Mesenchymal stem cell (in vitro differentiated cells and primary cell): ENCODE measurements at regions not wholly inside any gene's neighbourhood (a gene's known extent, or its start where the extent isn't known, plus 50 kb on each side); places are given as distances from the start of the nearest gene placed in this dataset.
A peak's percentile ranks its signal among the peaks of the same experiment; 100 is the strongest.

Source experiments
- DNase-seq: peaks from one replicate; pipeline ENCODE4 v3.0.0-alpha.2; 2013
- H2AFZ ChIP-seq: one replicate; pipeline ENCODE4 v1.6.1; 2013; ENCODE audit warnings: low read depth, mild to moderate bottlenecking, control low read depth, inconsistent platforms, low read length, moderate library complexity
- H2AK5ac ChIP-seq: 2 replicates; pipeline ENCODE4 v1.6.1; 2013; ENCODE audit warnings: low read length, moderate library complexity, mild to moderate bottlenecking, inconsistent platforms; ENCODE audit not compliant: severe bottlenecking
- H2BK120ac ChIP-seq: one replicate; pipeline ENCODE4 v1.6.1; 2013; ENCODE audit warnings: low read depth, mild to moderate bottlenecking, inconsistent platforms, low read length, moderate library complexity
- H2BK12ac ChIP-seq, 2 experiments: one replicate each; pipeline ENCODE4 v1.6.1; 2013; ENCODE audit warnings: inconsistent platforms in 2 of 2, low read length in 2 of 2, mild to moderate bottlenecking in 2 of 2, moderate library complexity in 2 of 2, control low read depth in 1 of 2
- H2BK15ac ChIP-seq: one replicate; pipeline ENCODE4 v1.6.1; 2013; ENCODE audit warnings: mild to moderate bottlenecking, low read depth, inconsistent platforms; ENCODE audit not compliant: poor library complexity, severe bottlenecking
- H2BK5ac ChIP-seq: 2 replicates; pipeline ENCODE4 v1.6.1; 2013; ENCODE audit warnings: low read depth, mild to moderate bottlenecking, low read length, control low read depth, inconsistent platforms; ENCODE audit not compliant: poor library complexity, severe bottlenecking
- H3K14ac ChIP-seq, 2 experiments: one replicate each; pipeline ENCODE4 v1.6.1; 2013; ENCODE audit warnings: inconsistent platforms in 2 of 2, low read length in 2 of 2, control low read depth in 1 of 2, mild to moderate bottlenecking in 1 of 2, moderate library complexity in 1 of 2
- H3K18ac ChIP-seq, 2 experiments: one replicate each; pipeline ENCODE4 v1.6.1; 2013; ENCODE audit warnings: inconsistent platforms in 2 of 2, low read length in 2 of 2, control low read depth in 1 of 2, low read depth in 1 of 2, mild to moderate bottlenecking in 1 of 2
- H3K23ac ChIP-seq, 2 experiments: one replicate each; pipeline ENCODE4 v1.6.1; 2013; ENCODE audit warnings: inconsistent platforms in 2 of 2, low read length in 2 of 2, mild to moderate bottlenecking in 2 of 2, moderate library complexity in 2 of 2, control low read depth in 1 of 2
- H3K27ac ChIP-seq: 2 replicates; pipeline ENCODE4 v1.5.1; 2013; ENCODE audit warnings: mild to moderate bottlenecking, moderate library complexity, low read length, control low read depth, inconsistent platforms; ENCODE audit not compliant: poor library complexity, severe bottlenecking
- H3K27me3 ChIP-seq, 2 experiments: 2 replicates each; pipeline versions ENCODE4 v1.6.1 to v1.7.0; 2013; ENCODE audit warnings: low read length in 2 of 2, mild to moderate bottlenecking in 2 of 2, moderate library complexity in 2 of 2, control low read depth in 1 of 2, inconsistent platforms in 1 of 2; ENCODE audit not compliant: control insufficient read depth in 1 of 2, insufficient read depth in 1 of 2
- H3K36me3 ChIP-seq, 2 experiments: 2 replicates each; pipeline versions ENCODE4 v1.6.1 to v1.7.0; 2013; ENCODE audit warnings: low read length in 2 of 2, control low read depth in 1 of 2, inconsistent platforms in 1 of 2, low read depth in 1 of 2, mild to moderate bottlenecking in 1 of 2; ENCODE audit not compliant: insufficient read depth in 2 of 2, control insufficient read depth in 1 of 2
- H3K4ac ChIP-seq, 2 experiments: one replicate each; pipeline ENCODE4 v1.6.1; 2013; ENCODE audit warnings: inconsistent platforms in 2 of 2, low read length in 2 of 2, mild to moderate bottlenecking in 2 of 2, moderate library complexity in 2 of 2, control low read depth in 1 of 2, low read depth in 1 of 2
- H3K4me1 ChIP-seq: 2 replicates; pipeline ENCODE4 v1.6.1; 2013; ENCODE audit warnings: low read depth, low read length, control low read depth; ENCODE audit not compliant: control insufficient read depth, insufficient read depth
- H3K4me2 ChIP-seq: 2 replicates; pipeline ENCODE4 v1.6.1; 2013; ENCODE audit warnings: low read length, mild to moderate bottlenecking, inconsistent platforms; ENCODE audit not compliant: poor library complexity, severe bottlenecking
- H3K4me3 ChIP-seq, 2 experiments: 2 replicates each; pipeline versions ENCODE4 v1.5.1 to v1.7.0; 2013; ENCODE audit warnings: low read length in 2 of 2, mild to moderate bottlenecking in 2 of 2, control low read depth in 1 of 2, low read depth in 1 of 2; ENCODE audit not compliant: insufficient read depth in 1 of 2
- H3K79me1 ChIP-seq: replicated peaks from 2 replicates; pipeline ENCODE4 v1.6.1; 2013; ENCODE audit warnings: mild to moderate bottlenecking, control low read depth, low read length, inconsistent platforms; ENCODE audit not compliant: poor library complexity, severe bottlenecking
- H3K9ac ChIP-seq: 2 replicates; pipeline ENCODE4 v1.7.0; 2013; ENCODE audit warnings: mild to moderate bottlenecking, low read length, moderate library complexity
- H3K9me3 ChIP-seq: 2 replicates; pipeline ENCODE4 v1.7.0; 2013; ENCODE audit warnings: mild to moderate bottlenecking, low read length; ENCODE audit not compliant: control insufficient read depth
- H4K8ac ChIP-seq: one replicate; pipeline ENCODE4 v1.6.1; 2013; ENCODE audit warnings: inconsistent platforms, mild to moderate bottlenecking, low read length, moderate library complexity
- H4K91ac ChIP-seq: one replicate; pipeline ENCODE4 v1.6.1; 2013; ENCODE audit warnings: mild to moderate bottlenecking, low read length, inconsistent platforms
- WGBS: methylation state at CpG from one replicate; pipeline ENCODE4 v1.1.7; 2013; ENCODE audit warnings: mixed read lengths; 5-methylcytosine and 5-hydroxymethylcytosine counted together

DNA sequence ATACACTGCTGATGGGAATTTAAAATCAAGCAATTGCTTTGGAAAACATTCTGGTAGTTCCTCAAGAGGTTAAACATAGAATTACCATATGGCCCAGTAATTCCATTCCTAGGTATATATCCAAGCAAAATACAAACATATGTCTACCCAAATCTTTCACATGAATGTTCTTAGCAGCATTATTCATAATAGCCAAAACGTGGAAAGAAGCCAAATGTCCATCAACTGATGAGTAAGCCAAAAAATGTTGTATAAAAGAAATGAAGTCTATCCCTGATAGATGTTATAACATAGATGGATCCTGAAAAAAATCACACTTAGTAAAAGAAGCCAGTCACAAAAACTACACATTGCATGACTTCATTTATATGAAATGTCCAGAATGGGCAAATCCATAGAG, 893.0 kb downstream of the SORCS3 start:
- Histone ChIP-seq H2AK5ac (no peak overlapping the region), H3K9me3 (peaks cover 5% of the 10 kb centered on the region), H3K27me3 (no peaks in the 10 kb centered on the region), H3K4me3 (no peak overlapping the region), H4K8ac (no peak overlapping the region), H2AFZ (no peak overlapping the region), H2BK12ac (no peak overlapping the region), H2BK120ac (no peak overlapping the region), H3K23ac (no peak overlapping the region), H3K79me1 (no peaks in the 10 kb centered on the region), H3K4ac (no peak overlapping the region), H3K27ac (no peak overlapping the region), H4K91ac (no peak overlapping the region), H3K4me1 (no peaks in the 10 kb centered on the region), H3K18ac (no peak overlapping the region), H3K36me3 (no peaks in the 10 kb centered on the region), H3K14ac (no peak overlapping the region), H3K9ac (no peak overlapping the region), H2BK5ac (no peak overlapping the region), H2BK15ac (no peak overlapping the region), H3K4me2 (no peak overlapping the region)
- no peak for DNase-seq
- no CpG with 5 or more reads among the region's 1 CpG for WGBS

DNA sequence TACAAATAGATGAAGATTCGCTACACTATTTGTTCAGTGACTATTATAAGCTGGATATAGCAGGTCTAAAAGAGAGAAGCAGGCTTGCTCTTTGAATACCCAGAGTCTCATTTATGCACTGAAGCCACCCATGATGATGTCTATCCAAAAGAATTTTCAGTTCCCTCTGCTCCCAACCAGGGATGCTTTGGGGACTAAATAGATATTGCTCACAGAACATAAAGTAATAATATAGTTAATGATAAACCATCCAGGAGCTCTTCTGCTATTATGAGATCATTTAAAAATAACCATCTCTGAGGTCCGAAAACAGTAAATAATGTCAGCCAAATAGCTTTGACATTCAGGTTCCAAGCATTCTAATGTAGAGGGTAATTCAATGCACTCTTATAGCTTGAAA, 875.4 kb downstream of the SORCS3 start:
- Histone ChIP-seq H3K27me3 (no peaks in the 10 kb centered on the region), H3K4ac (no peak overlapping the region), H2AFZ (no peak overlapping the region), H3K79me1 (no peaks in the 10 kb centered on the region), H2BK5ac (no peak overlapping the region), H2BK120ac (no peak overlapping the region), H4K91ac (no peak overlapping the region), H3K4me2 (no peak overlapping the region), H3K4me1 (no peaks in the 10 kb centered on the region), H2BK12ac (no peak overlapping the region), H3K9me3 (no peaks in the 10 kb centered on the region), H3K23ac (no peak overlapping the region), H2BK15ac (no peak overlapping the region), H3K18ac (no peak overlapping the region), H3K14ac (no peak overlapping the region), H3K9ac (no peak overlapping the region), H3K4me3 (no peak overlapping the region), H3K36me3 (no peaks in the 10 kb centered on the region), H4K8ac (no peak overlapping the region), H2AK5ac (no peak overlapping the region), H3K27ac (no peak overlapping the region)
- WGBS = 83% methylated on average over 1 of the region's 2 CpGs
- DNase-seq = no peak

DNA sequence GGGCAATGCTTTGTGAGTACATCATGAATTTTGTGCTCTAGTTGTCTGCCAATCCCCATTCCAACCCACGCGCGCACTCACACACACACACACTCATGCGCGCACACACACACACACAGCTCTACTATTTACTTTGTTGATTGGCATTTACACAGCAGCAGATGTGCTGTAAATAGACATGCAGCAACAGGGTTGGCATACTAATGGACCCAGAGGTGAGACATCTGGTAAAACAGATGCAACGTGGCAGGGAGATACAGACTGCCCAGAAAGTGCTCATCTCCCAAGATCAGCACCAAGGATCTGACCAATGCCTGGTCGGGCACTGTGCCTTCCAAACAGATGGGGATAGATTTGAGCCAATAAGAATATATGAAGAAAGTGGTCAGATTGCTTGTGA, 873.0 kb downstream of the SORCS3 start:
- no peak overlapping the region for H2BK5ac ChIP-seq
- H3K4me1 ChIP-seq = no peaks in the 10 kb centered on the region
- H2BK15ac ChIP-seq = no peak overlapping the region
- DNase-seq = no peak
- H3K9me3 ChIP-seq = no peaks in the 10 kb centered on the region
- H2BK12ac ChIP-seq = no peak overlapping the region
- H3K14ac ChIP-seq = no peak overlapping the region
- no peaks in the 10 kb centered on the region for H3K27me3 ChIP-seq
- no peak overlapping the region for H3K18ac ChIP-seq
- H3K9ac ChIP-seq = no peak overlapping the region
- peak overlapping the region; percentile 9 for H3K4me2 ChIP-seq
- no peak overlapping the region for H3K4me3 ChIP-seq
- H2AFZ ChIP-seq = no peak overlapping the region
- H3K4ac ChIP-seq = no peak overlapping the region
- H3K79me1 ChIP-seq = no peaks in the 10 kb centered on the region
- no peak overlapping the region for H3K23ac ChIP-seq
- H3K27ac ChIP-seq = no peak overlapping the region
- H4K91ac ChIP-seq = no peak overlapping the region
- no peak overlapping the region for H2BK120ac ChIP-seq
- no peak overlapping the region for H4K8ac ChIP-seq
- 84% methylated on average over 7 of the region's 7 CpGs for WGBS
- H2AK5ac ChIP-seq = no peak overlapping the region
- H3K36me3 ChIP-seq = no peaks in the 10 kb centered on the region

DNA sequence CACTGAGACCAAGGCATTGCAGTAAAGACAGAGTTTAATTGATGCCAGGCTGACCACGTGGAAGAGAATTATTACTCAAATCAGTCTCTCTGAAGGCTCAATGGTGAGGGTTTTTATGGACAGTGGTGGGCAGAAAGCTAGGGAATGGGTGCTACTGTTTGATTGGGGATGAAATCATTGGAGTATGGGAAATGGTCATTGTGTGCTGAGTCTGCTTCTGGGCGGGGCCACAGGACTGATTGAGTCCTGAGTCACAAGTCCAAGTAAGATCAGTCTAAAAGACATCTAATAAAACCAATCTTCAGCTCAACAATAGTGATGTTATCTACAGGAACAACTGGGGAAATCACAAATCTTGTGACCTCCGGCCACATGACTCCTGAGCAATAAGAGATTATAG, 868.4 kb downstream of the SORCS3 start:
- H2BK5ac ChIP-seq = no peak overlapping the region

More for the DNA sequence above, 868.4 kb downstream of the SORCS3 start:
- no peak overlapping the region for H2BK120ac ChIP-seq
- H3K9me3 ChIP-seq = no peaks in the 10 kb centered on the region
- DNase-seq = no peak
- no peak overlapping the region for H4K8ac ChIP-seq
- H3K23ac ChIP-seq = no peak overlapping the region
- no peak overlapping the region for H2BK12ac ChIP-seq
- H3K4me1 ChIP-seq = no peaks in the 10 kb centered on the region
- no peak overlapping the region for H2AFZ ChIP-seq
- no peak overlapping the region for H2AK5ac ChIP-seq
- H3K79me1 ChIP-seq = no peaks in the 10 kb centered on the region
- H3K27ac ChIP-seq = no peak overlapping the region
- H3K14ac ChIP-seq = no peak overlapping the region
- H3K36me3 ChIP-seq = no peaks in the 10 kb centered on the region
- H4K91ac ChIP-seq = no peak overlapping the region
- H2BK15ac ChIP-seq = no peak overlapping the region
- H3K9ac ChIP-seq = no peak overlapping the region
- H3K4me3 ChIP-seq = no peak overlapping the region
- no peak overlapping the region for H3K18ac ChIP-seq
- H3K4me2 ChIP-seq = no peak overlapping the region
- H3K27me3 ChIP-seq = no peaks in the 10 kb centered on the region
- H3K4ac ChIP-seq = no peak overlapping the region
- WGBS = 71% methylated on average over 3 of the region's 3 CpGs
